Upper lobe of right lung (tissue), 1 donor: ENCODE measurements at regions not wholly inside any gene's neighbourhood (a gene's known extent, or its start where the extent isn't known, plus 50 kb on each side); places are given as distances from the start of the nearest gene placed in this dataset.

Experiments
- ATAC-seq: fragments of 200-7000 bp; cut with Tn5 transposase; one replicate; pipeline ENCODE4 v1.9.1; 2020; ENCODE audit warnings: mild to moderate bottlenecking, moderate library complexity
- DNase-seq: peaks from one replicate; pipeline ENCODE4 v3.0.0-alpha.2; 2020
- H3K27ac ChIP-seq: fragments of 200-600 bp; one replicate; pipeline ENCODE4 v1.8.0; 2022
- H3K27me3 ChIP-seq: fragments of 200-600 bp; one replicate; pipeline ENCODE4 v1.8.0; 2022; ENCODE audit warnings: mild to moderate bottlenecking
- H3K36me3 ChIP-seq: fragments of 200-600 bp; one replicate; pipeline ENCODE4 v1.8.0; 2022
- H3K4me1 ChIP-seq: fragments of 200-600 bp; one replicate; pipeline ENCODE4 v1.8.0; 2022
- H3K4me3 ChIP-seq: fragments of 200-600 bp; one replicate; pipeline ENCODE4 v1.8.0; 2022; ENCODE audit warnings: mild to moderate bottlenecking
- H3K9me3 ChIP-seq: fragments of 200-600 bp; one replicate; pipeline ENCODE4 v1.8.0; 2022
- intact Hi-C: fragments of 100-400 bp; cut with DNase I; formaldehyde crosslinking; loops from one replicate; pipeline ENCODE4 v1.11.0; 2022
- TF ChIP-seq, protein P1 (sequence below): fragments of 200-600 bp; IDR thresholded peaks from one replicate; pipeline ENCODE4 v1.8.0; 2022; ENCODE audit warnings: antibody characterized with exemption
- donor health status: DM: no; HTN: yes; CAD: no; lungs with severe emphysema.

DNA sequence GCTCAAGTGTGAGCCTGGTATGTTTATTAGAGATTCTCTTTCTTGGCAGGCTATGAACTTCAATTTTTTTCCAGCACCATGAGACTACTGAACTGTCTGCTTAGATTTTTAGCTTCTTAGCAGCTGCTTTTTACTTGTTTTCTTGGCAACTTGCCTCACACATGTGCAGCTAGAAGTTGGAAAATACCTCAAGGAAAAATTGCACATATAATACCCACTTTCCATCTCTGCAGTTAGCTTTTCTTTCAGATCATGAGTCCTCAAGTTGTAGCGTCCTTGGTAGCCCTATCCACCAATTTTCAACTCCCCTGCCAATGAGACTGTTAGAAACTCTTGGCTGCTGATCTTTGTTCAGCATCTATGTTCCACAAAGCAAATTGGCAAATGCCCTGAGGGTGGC is 302.1 kb downstream of the HRH4 start:
- H3K27ac ChIP-seq: no peak overlapping the region
- no peak for DNase-seq
- intact Hi-C loops: no loop called here
- H3K4me3 ChIP-seq: no peak overlapping the region
- no peak for ATAC-seq
- TF ChIP-seq, protein P1, sequence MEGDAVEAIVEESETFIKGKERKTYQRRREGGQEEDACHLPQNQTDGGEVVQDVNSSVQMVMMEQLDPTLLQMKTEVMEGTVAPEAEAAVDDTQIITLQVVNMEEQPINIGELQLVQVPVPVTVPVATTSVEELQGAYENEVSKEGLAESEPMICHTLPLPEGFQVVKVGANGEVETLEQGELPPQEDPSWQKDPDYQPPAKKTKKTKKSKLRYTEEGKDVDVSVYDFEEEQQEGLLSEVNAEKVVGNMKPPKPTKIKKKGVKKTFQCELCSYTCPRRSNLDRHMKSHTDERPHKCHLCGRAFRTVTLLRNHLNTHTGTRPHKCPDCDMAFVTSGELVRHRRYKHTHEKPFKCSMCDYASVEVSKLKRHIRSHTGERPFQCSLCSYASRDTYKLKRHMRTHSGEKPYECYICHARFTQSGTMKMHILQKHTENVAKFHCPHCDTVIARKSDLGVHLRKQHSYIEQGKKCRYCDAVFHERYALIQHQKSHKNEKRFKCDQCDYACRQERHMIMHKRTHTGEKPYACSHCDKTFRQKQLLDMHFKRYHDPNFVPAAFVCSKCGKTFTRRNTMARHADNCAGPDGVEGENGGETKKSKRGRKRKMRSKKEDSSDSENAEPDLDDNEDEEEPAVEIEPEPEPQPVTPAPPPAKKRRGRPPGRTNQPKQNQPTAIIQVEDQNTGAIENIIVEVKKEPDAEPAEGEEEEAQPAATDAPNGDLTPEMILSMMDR: no peak
- no peaks in the 10 kb centered on the region for H3K9me3 ChIP-seq
- no peaks in the 10 kb centered on the region for H3K4me1 ChIP-seq
- H3K27me3 ChIP-seq: no peaks in the 10 kb centered on the region
- no peaks in the 10 kb centered on the region for H3K36me3 ChIP-seq

DNA sequence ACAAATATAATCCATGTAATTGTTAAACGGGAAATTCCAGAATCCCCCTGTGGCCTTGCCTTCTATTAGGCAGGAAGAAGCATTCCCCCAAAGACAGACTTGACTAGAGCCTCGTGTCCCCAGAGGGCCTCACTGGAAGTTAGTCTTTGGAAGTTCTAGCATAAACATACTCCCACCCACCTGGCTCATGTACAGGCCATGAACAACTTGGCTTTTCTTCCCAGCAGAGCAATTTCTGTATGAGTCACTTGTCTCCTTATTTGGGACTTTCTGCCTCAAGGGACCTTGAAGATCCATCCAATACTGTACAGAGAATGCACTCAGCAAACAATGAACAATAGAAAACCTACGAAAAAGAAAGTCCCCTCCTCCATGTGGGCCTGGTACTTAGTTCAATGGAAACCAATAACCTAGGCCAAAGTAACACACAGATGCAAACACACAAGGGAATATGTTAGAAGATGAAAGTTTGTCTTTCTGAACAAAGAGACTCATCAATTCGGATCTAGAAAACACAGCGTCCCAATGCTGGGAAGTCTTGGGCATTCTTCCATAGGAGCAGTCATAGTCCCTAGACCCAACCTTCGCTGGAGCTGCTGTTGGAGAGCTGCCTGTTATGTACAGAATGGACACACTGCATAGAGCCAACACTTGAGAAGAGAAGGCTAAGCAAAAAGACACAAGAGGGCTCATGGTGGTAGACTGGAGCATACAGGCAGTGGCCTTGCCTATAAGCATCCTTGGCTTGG is 303.5 kb downstream of the HRH4 start:
- no peak overlapping the region for H3K4me3 ChIP-seq
- no peak overlapping the region for H3K27ac ChIP-seq
- no peak for DNase-seq
- H3K4me1 ChIP-seq: no peaks in the 10 kb centered on the region
- H3K9me3 ChIP-seq: no peaks in the 10 kb centered on the region
- no peak for ATAC-seq
- no peaks in the 10 kb centered on the region for H3K27me3 ChIP-seq
- H3K36me3 ChIP-seq: no peaks in the 10 kb centered on the region
- intact Hi-C loops: no loop called here
- TF ChIP-seq, protein P1: no peak

DNA sequence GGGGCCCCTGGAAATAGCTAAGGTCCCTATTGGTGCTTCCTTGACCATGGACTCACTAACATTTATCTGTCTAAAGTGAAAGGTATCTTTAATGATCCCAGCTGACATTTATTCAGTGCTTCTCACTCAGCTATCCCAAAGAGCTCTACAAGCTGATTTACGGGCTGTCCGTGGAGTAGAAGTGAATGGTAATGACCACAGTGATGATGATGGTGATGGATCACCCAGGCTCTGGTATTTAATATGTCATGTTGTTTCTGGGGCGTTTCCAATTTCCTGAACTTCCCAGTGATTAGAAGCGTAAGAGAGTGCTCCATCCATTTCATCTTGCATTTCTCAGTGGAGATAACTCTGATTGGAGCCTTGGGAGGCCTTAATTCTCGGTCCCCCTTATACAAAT is 304.3 kb downstream of the HRH4 start:
- Histone ChIP-seq H3K27me3 (no peaks in the 10 kb centered on the region), H3K4me1 (no peaks in the 10 kb centered on the region), H3K27ac (no peak overlapping the region), H3K36me3 (no peaks in the 10 kb centered on the region), H3K9me3 (no peaks in the 10 kb centered on the region), H3K4me3 (no peak overlapping the region)
- TF ChIP-seq, protein P1: no peak
- no peak for DNase-seq
- ATAC-seq: no peak
- intact Hi-C loops: no loop called here

DNA sequence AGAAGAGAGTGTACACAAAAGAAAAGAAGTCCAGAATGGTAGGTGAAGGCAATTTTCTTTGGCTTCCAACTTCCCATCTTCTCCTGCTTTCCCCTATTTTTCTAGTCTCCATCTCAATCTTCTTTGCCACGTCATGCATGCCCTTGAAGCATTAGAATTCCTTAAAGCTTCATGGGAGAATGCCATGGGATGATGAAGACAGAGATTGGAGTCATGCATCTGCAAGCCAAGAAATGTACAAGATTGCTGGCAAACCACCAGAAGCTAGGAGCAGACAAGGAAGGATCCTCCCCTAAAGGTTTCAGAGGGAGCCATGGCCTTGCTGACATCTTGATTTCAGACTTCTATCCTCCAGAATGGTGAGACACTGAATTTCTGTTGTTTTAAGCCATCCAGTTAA is 305.9 kb downstream of the HRH4 start:
- TF ChIP-seq, protein P1: no peak
- Histone ChIP-seq H3K4me1 (no peaks in the 10 kb centered on the region), H3K9me3 (no peaks in the 10 kb centered on the region), H3K36me3 (no peaks in the 10 kb centered on the region), H3K27me3 (no peaks in the 10 kb centered on the region), H3K27ac (no peak overlapping the region), H3K4me3 (no peak overlapping the region)
- ATAC-seq: no peak
- DNase-seq: no peak
- intact Hi-C loops: no loop called here

DNA sequence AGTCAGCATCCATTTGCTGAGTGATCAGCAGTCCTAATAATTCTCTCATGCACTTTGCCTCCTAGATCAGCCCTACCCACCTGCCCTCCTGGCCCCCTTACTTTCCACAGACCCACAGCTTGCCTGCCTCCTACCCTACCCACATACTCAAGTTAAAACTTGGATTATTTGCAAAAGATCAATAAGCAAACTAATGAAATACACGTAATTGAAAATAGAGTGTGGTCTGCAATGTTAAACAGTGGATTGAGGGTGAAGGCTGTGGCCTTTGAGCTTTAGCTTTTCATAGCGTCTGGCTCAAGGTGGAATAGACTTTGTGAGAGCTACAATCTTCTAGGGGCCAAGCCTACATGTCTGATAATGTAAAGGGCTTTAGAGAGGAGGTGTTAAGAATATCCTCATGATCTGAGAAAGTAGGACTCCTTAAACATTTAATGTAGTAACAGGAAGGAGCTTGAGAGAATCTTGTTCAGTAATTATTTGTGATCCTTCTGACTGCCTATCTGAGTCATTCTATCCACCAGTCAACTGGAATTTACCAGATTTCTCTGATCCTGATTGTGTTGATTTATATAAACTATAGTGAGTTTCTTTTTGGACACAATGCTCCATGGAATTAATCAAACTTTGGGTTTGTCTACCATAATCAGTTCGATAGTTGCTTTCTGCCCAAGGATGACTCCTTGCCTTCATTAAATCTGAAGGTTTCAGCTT is 310.0 kb downstream of the HRH4 start:
- DNase-seq: no peak
- Histone ChIP-seq H3K4me1 (no peaks in the 10 kb centered on the region), H3K9me3 (no peaks in the 10 kb centered on the region), H3K36me3 (no peaks in the 10 kb centered on the region), H3K4me3 (no peak overlapping the region), H3K27ac (no peak overlapping the region), H3K27me3 (no peaks in the 10 kb centered on the region)
- no peak for ATAC-seq
- intact Hi-C loops: no loop called here
- TF ChIP-seq, protein P1: no peak
